ENCODE measurements at regions not wholly inside any gene's neighbourhood (a gene's known extent, or its start where the extent isn't known, plus 50 kb on each side); places are given as distances from the start of the nearest gene placed in this dataset.

- DNase-seq (ENCODE audit: low read depth in 2 of 2, low spot score in 1 of 2): no peak
Measured at GRCh38 chr20:17014217-17014616, 212.6 kb upstream of the PCSK2 start.

- DNase-seq (ENCODE audit: low read depth in 2 of 2, low spot score in 1 of 2): no peak
Measured at GRCh38 chr20:17014756-17015366, 212.0 kb upstream of the PCSK2 start.

GRCh38 chr20:17017232-17017631 lies 209.6 kb upstream of the PCSK2 start:
- no peak for DNase-seq (ENCODE audit: low read depth in 2 of 2, low spot score in 1 of 2)

DNA sequence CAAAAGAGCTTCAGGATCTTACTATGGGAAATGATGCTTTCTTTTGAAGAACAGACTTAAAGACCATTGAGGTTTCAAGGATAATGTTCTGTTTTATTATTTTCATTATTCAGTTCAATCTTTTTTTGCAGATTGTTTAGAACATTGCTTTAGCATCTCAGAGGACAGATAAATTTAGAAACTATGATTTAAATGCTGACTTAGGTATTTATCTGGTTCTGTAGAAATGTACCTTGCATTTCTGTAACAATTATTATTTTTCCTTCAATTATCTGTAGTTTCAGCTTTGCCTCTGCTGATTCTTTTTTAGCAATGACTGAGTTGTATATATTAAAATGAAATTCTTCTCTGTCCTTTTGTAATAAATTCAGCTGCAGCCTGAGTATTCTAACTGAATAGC lies 205.4 kb upstream of the PCSK2 start:
- DNase-seq (ENCODE audit: low read depth in 2 of 2, low spot score in 1 of 2): no peak

- no peak for DNase-seq (ENCODE audit: low read depth in 2 of 2, low spot score in 1 of 2)
Measured at GRCh38 chr20:17023036-17023435, 203.8 kb upstream of the PCSK2 start.

GRCh38 chr20:17023806-17024205 lies 203.0 kb upstream of the PCSK2 start:
- no peak for DNase-seq (ENCODE audit: low read depth in 2 of 2, low spot score in 1 of 2)

GRCh38 chr20:17024513-17025119 lies 202.2 kb upstream of the PCSK2 start:
- DNase-seq (ENCODE audit: low read depth in 2 of 2, low spot score in 1 of 2): no peak

DNA sequence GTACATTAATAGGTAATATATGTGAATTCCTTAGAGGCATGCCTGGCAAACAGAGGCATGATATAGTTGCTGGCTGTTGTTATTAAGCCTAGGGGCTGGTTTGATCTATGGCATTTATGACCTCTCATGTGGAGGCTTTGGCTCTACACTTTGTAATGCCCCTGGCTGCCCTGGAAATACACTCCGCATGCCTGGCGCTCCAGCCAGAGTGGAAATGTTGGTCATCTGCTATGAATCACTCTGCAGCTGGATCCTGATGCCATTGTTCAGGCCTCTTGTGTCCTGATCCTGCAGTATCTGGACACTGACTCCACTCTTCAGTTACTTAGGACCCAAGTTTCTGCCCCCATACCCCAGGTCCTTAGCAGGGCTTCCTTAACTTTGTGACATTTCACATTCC lies 200.5 kb upstream of the PCSK2 start:
- DNase-seq (ENCODE audit: low read depth in 2 of 2, low spot score in 1 of 2): no peak

- DNase-seq (ENCODE audit: low read depth in 2 of 2, low spot score in 1 of 2): no peak
Measured at GRCh38 chr20:17029698-17030097, 197.1 kb upstream of the PCSK2 start.

DNA sequence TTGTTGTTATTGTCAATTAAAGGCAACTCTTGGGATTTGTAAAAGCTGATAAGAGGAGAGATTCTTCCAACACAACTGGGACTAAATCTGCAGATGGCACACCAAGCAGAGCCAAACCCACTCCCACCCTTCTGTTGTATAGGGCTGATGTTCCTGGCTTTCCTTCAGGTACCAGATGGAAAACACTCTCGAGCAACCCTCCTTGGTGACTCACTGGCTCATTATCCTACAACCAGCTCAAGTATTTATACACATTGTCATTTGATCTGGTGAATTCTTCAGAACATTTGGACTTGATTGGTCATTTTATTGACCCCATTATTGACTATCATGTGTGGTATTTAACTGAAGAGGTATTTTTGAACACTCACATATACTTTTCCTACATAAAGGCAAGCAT lies 190.3 kb upstream of the PCSK2 start:
- no peak for DNase-seq (ENCODE audit: low read depth in 2 of 2, low spot score in 1 of 2)

DNA sequence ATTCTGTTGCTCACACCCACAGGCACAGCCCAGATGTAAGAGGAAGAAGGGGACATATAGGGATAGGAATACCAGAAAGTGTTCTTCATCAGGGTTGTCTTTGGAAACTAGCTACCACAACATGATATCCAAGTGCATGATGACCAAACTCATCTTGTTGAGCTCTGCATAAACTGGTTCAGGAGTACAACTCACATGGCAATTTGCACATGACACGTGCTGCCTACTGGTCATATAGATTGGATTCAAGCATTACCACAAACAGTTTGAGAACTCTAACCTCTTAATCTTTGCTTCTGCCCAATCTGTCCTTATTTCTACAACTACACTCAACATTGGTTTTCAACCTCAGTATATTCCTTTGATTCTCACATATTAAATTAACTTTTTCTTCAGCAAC lies 184.7 kb upstream of the PCSK2 start:
- DNase-seq (ENCODE audit: low read depth in 2 of 2, low spot score in 1 of 2): no peak

DNA sequence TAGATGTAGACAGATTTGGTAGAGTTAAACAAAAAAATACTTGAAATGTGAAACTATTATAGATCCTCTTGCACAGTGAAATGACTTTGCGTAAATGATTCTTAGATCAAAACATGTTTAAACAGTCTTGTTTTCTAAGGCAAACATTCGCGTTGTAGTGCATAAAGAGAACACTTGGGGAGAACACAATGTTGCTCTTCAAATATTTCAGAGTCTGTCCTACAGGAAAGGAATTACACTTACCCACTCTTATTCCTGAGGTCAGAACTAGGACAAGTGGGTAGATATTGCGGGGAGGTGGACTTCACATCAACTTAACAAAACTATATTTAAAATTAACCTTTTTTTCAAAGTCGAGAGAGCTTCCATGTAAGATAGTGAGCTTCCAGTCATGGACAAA lies 183.5 kb upstream of the PCSK2 start:
- no peak for DNase-seq (ENCODE audit: low read depth in 2 of 2, low spot score in 1 of 2)

DNA sequence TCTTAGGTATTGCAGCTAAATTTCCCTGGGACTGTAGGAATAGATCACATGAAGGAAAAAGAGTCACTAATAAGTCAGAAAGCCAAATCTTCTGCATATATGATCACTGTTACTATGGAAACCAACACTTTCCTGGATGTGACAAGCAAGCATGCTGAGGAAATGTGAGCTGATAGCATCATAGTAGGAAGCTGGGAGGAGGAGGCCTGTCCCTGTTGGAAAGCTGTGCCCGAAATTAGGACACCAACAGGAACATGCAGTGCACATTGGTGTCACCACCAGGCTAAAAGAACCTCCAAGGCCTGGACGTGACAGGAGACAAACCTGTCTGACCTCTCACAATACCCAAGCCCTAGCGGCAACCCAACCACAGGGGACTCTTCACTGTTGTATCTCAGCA lies 181.9 kb upstream of the PCSK2 start:
- DNase-seq (ENCODE audit: low read depth in 2 of 2, low spot score in 1 of 2): no peak

GRCh38 chr20:17059465-17059864 lies 167.4 kb upstream of the PCSK2 start:
- no peak for DNase-seq (ENCODE audit: low read depth in 2 of 2, low spot score in 1 of 2)

DNA sequence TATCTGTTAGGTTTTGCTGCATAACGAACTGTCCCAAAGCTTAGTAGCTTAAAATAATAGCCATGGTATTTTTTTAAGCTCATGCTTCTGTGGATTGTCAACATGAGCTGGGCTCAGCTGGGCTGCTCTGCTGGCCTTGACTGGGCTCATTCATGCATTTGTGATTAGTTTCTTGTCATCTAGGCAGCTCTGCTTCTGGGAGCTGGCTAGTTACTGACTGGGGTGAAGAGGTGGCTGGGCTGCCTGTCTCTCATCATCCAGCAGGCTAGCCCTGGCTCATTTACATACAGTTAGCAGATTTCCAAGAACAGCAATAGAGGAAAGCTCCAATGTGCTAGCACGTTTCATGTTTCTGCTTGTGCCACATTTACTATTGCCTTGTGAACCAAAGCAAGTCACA lies 165.1 kb upstream of the PCSK2 start:
- DNase-seq (ENCODE audit: low read depth in 2 of 2, low spot score in 1 of 2): no peak

DNA sequence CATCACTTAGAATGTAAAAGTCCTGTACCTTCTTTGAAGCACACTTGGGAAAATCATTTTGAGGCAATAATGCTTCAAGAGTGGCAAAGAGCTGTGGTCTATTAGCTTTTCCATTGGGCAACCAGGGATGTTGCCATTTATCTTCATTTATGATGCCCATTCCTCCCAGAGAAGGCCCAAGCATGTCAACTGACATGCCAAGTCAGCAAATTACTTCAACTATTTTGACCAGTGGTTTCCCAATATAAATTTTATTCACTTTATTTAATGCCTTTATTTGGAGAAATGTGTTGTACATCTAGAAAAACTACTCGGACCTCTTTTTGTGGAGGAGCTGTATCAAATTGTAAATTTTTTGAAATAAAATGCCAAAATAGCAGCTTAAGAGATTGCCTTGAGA lies 164.1 kb upstream of the PCSK2 start:
- DNase-seq (ENCODE audit: low read depth in 2 of 2, low spot score in 1 of 2): no peak

- no peak for DNase-seq (ENCODE audit: low read depth in 2 of 2, low spot score in 1 of 2)
Measured at GRCh38 chr20:17066902-17067301, 159.9 kb upstream of the PCSK2 start.

GRCh38 chr20:17068084-17068711 lies 158.6 kb upstream of the PCSK2 start:
- DNase-seq (ENCODE audit: low read depth in 2 of 2, low spot score in 1 of 2): no peak

DNA sequence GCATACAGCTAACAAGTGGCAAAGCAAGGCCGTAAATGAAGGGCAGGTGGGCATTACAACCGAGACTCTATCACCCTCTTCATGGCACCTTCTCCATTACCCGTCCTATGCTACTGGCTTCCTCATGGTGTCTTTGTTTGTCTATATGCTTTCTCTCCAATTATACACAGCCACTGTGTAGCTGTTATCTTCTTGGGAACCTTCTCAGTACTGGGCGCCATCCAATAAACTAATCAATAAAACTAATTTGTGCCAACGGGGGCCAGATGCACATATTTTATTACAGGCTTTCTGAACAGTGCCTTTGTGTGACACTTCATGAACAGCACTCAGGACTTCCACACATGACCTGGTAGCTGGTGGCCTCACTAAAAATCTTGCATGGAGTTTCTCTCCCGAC lies 149.8 kb upstream of the PCSK2 start:
- no peak for DNase-seq (ENCODE audit: low read depth in 2 of 2, low spot score in 1 of 2)

DNA sequence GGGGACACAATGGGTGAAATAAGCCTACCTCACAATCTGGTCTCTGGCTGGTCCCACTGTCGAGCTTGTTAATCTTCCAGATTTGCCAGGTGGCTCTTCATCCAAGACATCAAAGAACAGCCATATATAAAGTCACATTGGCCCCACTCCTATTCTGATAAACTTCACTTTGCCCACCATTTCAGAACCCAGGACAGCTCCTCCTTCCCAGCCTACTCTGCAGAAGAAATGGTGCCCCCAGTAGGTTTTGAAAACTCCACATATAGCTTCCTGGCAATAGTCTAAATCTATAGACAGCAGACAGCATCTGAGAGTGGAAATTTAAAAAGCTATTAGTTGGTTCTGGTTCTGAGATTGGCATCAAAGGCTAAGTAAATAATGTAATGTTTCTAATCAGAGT lies 143.1 kb upstream of the PCSK2 start:
- no peak for DNase-seq (ENCODE audit: low read depth in 2 of 2, low spot score in 1 of 2)

DNA sequence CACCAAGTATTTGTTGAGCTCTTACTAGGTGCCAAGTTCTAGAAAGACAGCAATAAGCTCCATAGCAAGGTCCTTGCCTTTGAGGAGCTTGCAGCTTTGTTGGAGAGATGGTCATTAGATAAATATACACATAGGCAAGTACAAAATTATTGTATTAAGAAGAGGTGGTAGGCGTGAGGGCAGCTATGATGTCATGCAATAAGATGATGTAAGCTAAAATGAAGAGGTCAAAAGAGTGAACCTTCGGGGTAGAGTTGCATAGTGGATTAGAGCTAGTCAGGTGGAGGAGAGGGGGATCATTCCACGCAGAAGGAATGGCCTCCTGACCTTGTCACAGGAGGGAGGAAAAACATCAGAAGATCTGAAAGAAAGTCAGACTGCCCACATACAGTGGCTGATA lies 141.9 kb upstream of the PCSK2 start:
- DNase-seq (ENCODE audit: low read depth in 2 of 2, low spot score in 1 of 2): no peak

GRCh38 chr20:17093782-17094181 lies 133.1 kb upstream of the PCSK2 start:
- no peak for DNase-seq (ENCODE audit: low read depth in 2 of 2, low spot score in 1 of 2)

GRCh38 chr20:17097603-17098002 lies 129.2 kb upstream of the PCSK2 start:
- no peak for DNase-seq (ENCODE audit: low read depth in 2 of 2, low spot score in 1 of 2)
